CD14-positive monocyte (primary cell): ENCODE measurements at regions not wholly inside any gene's neighbourhood (a gene's known extent, or its start where the extent isn't known, plus 50 kb on each side); places are given as distances from the start of the nearest gene placed in this dataset.
A peak's percentile ranks its signal among the peaks of the same experiment; 100 is the strongest.

Source experiments
- DNase-seq, 3 donors: peaks; one replicate each; pipeline ENCODE4 v3.0.0-alpha.2; 2011 to 2022
- H2AFZ ChIP-seq: 2 replicates; pipeline ENCODE4 v1.6.0; 2012; ENCODE audit warnings: mild to moderate bottlenecking, low read depth, low read length, inconsistent platforms; ENCODE audit not compliant: insufficient read depth, poor library complexity, severe bottlenecking
- H3K27ac ChIP-seq, 2 donors: 1 replicate in 1 of 2; 2 replicates in 1 of 2; pipeline ENCODE4 v1.5.1; 2012 to 2013; ENCODE audit warnings: low read length in 2 of 2, control low read depth in 1 of 2, inconsistent platforms in 1 of 2, low read depth in 1 of 2, mild to moderate bottlenecking in 1 of 2
- H3K27me3 ChIP-seq, 2 donors: one replicate each; pipeline versions ENCODE4 v1.6.0 to v1.6.1; 2011 to 2013; ENCODE audit warnings: low read length in 2 of 2; ENCODE audit not compliant: control insufficient read depth in 2 of 2, insufficient read depth in 2 of 2
- H3K36me3 ChIP-seq, 2 donors: replicated peaks in 1 of 2; 1 replicate in 1 of 2; 2 replicates in 1 of 2; pipeline versions ENCODE4 v1.5.1 to v1.6.1; 2012 to 2013; ENCODE audit warnings: low read length in 2 of 2, control low read depth in 1 of 2, inconsistent platforms in 1 of 2, mild to moderate bottlenecking in 1 of 2; ENCODE audit not compliant: insufficient read depth in 2 of 2, control insufficient read depth in 1 of 2
- H3K4me1 ChIP-seq, 2 donors: 1 replicate in 1 of 2; 2 replicates in 1 of 2; pipeline versions ENCODE4 v1.5.1 to v1.6.1; 2012 to 2013; ENCODE audit warnings: low read length in 2 of 2, control low read depth in 1 of 2, inconsistent platforms in 1 of 2, mild to moderate bottlenecking in 1 of 2, moderate library complexity in 1 of 2; ENCODE audit not compliant: insufficient read depth in 2 of 2, control insufficient read depth in 1 of 2
- H3K4me2 ChIP-seq: replicated peaks from 2 replicates; pipeline ENCODE3; 2012; ENCODE audit warnings: low read length, moderate library complexity, mild to moderate bottlenecking; ENCODE audit not compliant: poor library complexity, severe bottlenecking; ENCODE audit errors: extremely low read depth
- H3K4me3 ChIP-seq, 3 experiments: fragments of 200-600 bp in 1 of 3; sonication (generic) in 1 of 3; replicated peaks in 1 of 3; 1 replicate in 2 of 3; 2 replicates in 1 of 3; pipeline ENCODE4 v1.5.1; 2011 to 2013; ENCODE audit warnings: low read length in 3 of 3, mild to moderate bottlenecking in 3 of 3, control low read depth in 2 of 3, low read depth in 2 of 3, inconsistent platforms in 1 of 3, moderate library complexity in 1 of 3
- H3K79me2 ChIP-seq: 2 replicates; pipeline ENCODE4 v1.6.0; 2012; ENCODE audit warnings: mild to moderate bottlenecking, control low read depth, inconsistent platforms, low read length, moderate library complexity; ENCODE audit not compliant: insufficient read depth
- H3K9ac ChIP-seq: 2 replicates; pipeline ENCODE4 v1.6.0; 2017; ENCODE audit warnings: low read length, mild to moderate bottlenecking; ENCODE audit not compliant: insufficient read depth, poor library complexity, severe bottlenecking
- H3K9me3 ChIP-seq, 2 donors: replicated peaks in 1 of 2; 1 replicate in 1 of 2; 2 replicates in 1 of 2; pipeline versions ENCODE4 v1.5.1 to v1.6.1; 2012 to 2013; ENCODE audit warnings: low read length in 2 of 2, control low read depth in 1 of 2; ENCODE audit not compliant: control insufficient read depth in 1 of 2, insufficient read depth in 1 of 2
- H4K20me1 ChIP-seq: 2 replicates; pipeline ENCODE4 v1.6.0; 2012; ENCODE audit warnings: mild to moderate bottlenecking, low read length, control low read depth, moderate library complexity; ENCODE audit not compliant: insufficient read depth
- H3K27ac Mint-ChIP-seq, 7 donors: one replicate each; pipeline ENCODE4 v1.8.0; 2020; ENCODE audit warnings: mild to moderate bottlenecking in 7 of 7, mixed read lengths in 7 of 7, moderate library complexity in 6 of 7, inconsistent platforms in 2 of 7
- H3K27me3 Mint-ChIP-seq, 3 donors: one replicate each; pipeline ENCODE4 v1.8.0; 2021 to 2022; ENCODE audit warnings: low read depth in 3 of 3, mild to moderate bottlenecking in 3 of 3, mixed read lengths in 3 of 3, moderate library complexity in 3 of 3, inconsistent platforms in 1 of 3
- H3K36me3 Mint-ChIP-seq, 2 donors: one replicate each; pipeline ENCODE4 v1.8.0; 2020; ENCODE audit warnings: mixed read lengths in 2 of 2, inconsistent platforms in 1 of 2, mild to moderate bottlenecking in 1 of 2
- H3K4me1 Mint-ChIP-seq: one replicate; pipeline ENCODE4 v1.8.0; 2020; ENCODE audit warnings: mild to moderate bottlenecking, mixed read lengths
- H3K4me3 Mint-ChIP-seq, 2 donors: one replicate each; pipeline ENCODE4 v1.8.0; 2020; ENCODE audit warnings: mild to moderate bottlenecking in 2 of 2, mixed read lengths in 2 of 2, moderate library complexity in 1 of 2
- H3K9me3 Mint-ChIP-seq, 7 donors: one replicate each; pipeline ENCODE4 v1.8.0; 2020 to 2022; ENCODE audit warnings: mixed read lengths in 7 of 7, mild to moderate bottlenecking in 6 of 7, moderate library complexity in 6 of 7, inconsistent platforms in 2 of 7
- WGBS: methylation state at CpG from one replicate; pipeline ENCODE4 v1.1.5; 2013; ENCODE audit warnings: missing lambda C conversion rate; ENCODE audit not compliant: insufficient coverage; 5-methylcytosine and 5-hydroxymethylcytosine counted together
- intact Hi-C, 2 donors: fragments of 100-400 bp; cut with micrococcal nuclease; formaldehyde crosslinking; loops; one replicate each; pipeline versions ENCODE4 v1.15.0 to v1.15.1; 2023
- TF ChIP-seq, protein P1 (sequence below): fragments of 200-600 bp; IDR thresholded peaks from one replicate; pipeline ENCODE4 v1.8.0; 2022; ENCODE audit warnings: antibody characterized with exemption, mild to moderate bottlenecking

GRCh38 chr1:232463225-232463624 lies 166.7 kb downstream of the SIPA1L2 start:
- DNase-seq: no peak

GRCh38 chr1:232462213-232462612 lies 167.7 kb downstream of the SIPA1L2 start:
- Histone ChIP-seq H3K4me2 (no peak overlapping the region), H3K79me2 (no peaks in the 10 kb centered on the region), H4K20me1 (no peaks in the 10 kb centered on the region), H3K4me3 (no peak overlapping the region), H3K4me1 (peaks cover 4 to 8% of the 10 kb centered on the region in 2 donors), H3K36me3 (peaks cover 0 to 14% of the 10 kb centered on the region in 2 donors), H3K9me3 (no peaks in the 10 kb centered on the region), H3K27ac (no peak overlapping the region), H3K9ac (no peak overlapping the region), H2AFZ (no peak overlapping the region), H3K27me3 (no peaks in the 10 kb centered on the region)
- DNase-seq: no peak
- H3K36me3 Mint-ChIP-seq: peaks cover 10 to 15% of the 10 kb centered on the region in 2 donors
- TF ChIP-seq, protein P1, sequence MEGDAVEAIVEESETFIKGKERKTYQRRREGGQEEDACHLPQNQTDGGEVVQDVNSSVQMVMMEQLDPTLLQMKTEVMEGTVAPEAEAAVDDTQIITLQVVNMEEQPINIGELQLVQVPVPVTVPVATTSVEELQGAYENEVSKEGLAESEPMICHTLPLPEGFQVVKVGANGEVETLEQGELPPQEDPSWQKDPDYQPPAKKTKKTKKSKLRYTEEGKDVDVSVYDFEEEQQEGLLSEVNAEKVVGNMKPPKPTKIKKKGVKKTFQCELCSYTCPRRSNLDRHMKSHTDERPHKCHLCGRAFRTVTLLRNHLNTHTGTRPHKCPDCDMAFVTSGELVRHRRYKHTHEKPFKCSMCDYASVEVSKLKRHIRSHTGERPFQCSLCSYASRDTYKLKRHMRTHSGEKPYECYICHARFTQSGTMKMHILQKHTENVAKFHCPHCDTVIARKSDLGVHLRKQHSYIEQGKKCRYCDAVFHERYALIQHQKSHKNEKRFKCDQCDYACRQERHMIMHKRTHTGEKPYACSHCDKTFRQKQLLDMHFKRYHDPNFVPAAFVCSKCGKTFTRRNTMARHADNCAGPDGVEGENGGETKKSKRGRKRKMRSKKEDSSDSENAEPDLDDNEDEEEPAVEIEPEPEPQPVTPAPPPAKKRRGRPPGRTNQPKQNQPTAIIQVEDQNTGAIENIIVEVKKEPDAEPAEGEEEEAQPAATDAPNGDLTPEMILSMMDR: no peak
- H3K4me3 Mint-ChIP-seq: no peak overlapping the region
- intact Hi-C loops: no loop called here
- H3K27me3 Mint-ChIP-seq: peaks cover 0 to 1% (median 0%) of the 10 kb centered on the region in 3 donors
- H3K4me1 Mint-ChIP-seq: peaks cover 8% of the 10 kb centered on the region
- no peak overlapping the region for H3K27ac Mint-ChIP-seq
- peaks cover 0 to 2% (median 0%) of the 10 kb centered on the region in 7 donors for H3K9me3 Mint-ChIP-seq
- no CpG with 5 or more reads among the region's 4 CpGs for WGBS

More at GRCh38 chr1:232463225-232463624, 166.7 kb downstream of the SIPA1L2 start:
- 75% methylated on average over 1 of the region's 3 CpGs for WGBS
- Histone ChIP-seq H4K20me1 (no peaks in the 10 kb centered on the region), H3K9ac (no peak overlapping the region), H3K4me2 (no peak overlapping the region), H3K27ac (no peak overlapping the region), H3K79me2 (no peaks in the 10 kb centered on the region), H2AFZ (no peak overlapping the region), H3K27me3 (no peaks in the 10 kb centered on the region), H3K4me3 (no peak overlapping the region), H3K36me3 (peaks cover 0 to 14% of the 10 kb centered on the region in 2 donors), H3K4me1 (no peaks in the 10 kb centered on the region), H3K9me3 (no peaks in the 10 kb centered on the region)
- H3K27ac Mint-ChIP-seq: peak overlapping the region in 1 of 7 donors; percentile 2
- H3K36me3 Mint-ChIP-seq: peaks cover 10 to 15% of the 10 kb centered on the region in 2 donors
- intact Hi-C loops: no loop called here
- peaks cover 0 to 1% (median 0%) of the 10 kb centered on the region in 3 donors for H3K27me3 Mint-ChIP-seq
- TF ChIP-seq, protein P1: no peak
- H3K4me3 Mint-ChIP-seq: no peak overlapping the region
- H3K9me3 Mint-ChIP-seq: peaks cover 0 to 2% (median 0%) of the 10 kb centered on the region in 7 donors
- H3K4me1 Mint-ChIP-seq: no peaks in the 10 kb centered on the region
